GM12878 (cell line): ENCODE measurements at regions not wholly inside any gene's neighbourhood (a gene's known extent, or its start where the extent isn't known, plus 50 kb on each side); places are given as distances from the start of the nearest gene placed in this dataset.

Source experiments
- ATAC-seq: fragments of 200-7000 bp; cut with Tn5 transposase; 3 replicates; pipeline ENCODE4 v1.9.1; 2020; ENCODE audit warnings: mild to moderate bottlenecking, moderate library complexity
- BruUV-seq: library from RNA; stranded (reverse); fragments of 400-500 nt; replicated peaks from 2 replicates; lab custom pipeline; 2021; lab: Mats Ljungman, UMichigan
- CTCF ChIA-PET: fragments of 300-600 bp; sonication (Branson Sonifier 250); formaldehyde crosslinking; extraction: SDS; loops from one replicate; lab custom pipeline; 2021; ENCODE audit warnings: inconsistent platforms; lab: Yijun Ruan, JAX
- POLR2A ChIA-PET: fragments of 350-600 bp; formaldehyde crosslinking; extraction: SDS; loops from one replicate; lab custom pipeline; 2021; ENCODE audit warnings: inconsistent platforms; lab: Charles Lee
- RAD21 ChIA-PET: fragments of 300-600 bp; sonication (Branson Sonifier 250); formaldehyde crosslinking; loops from one replicate; lab custom pipeline; 2023; ENCODE audit warnings: antibody characterized with exemption; ENCODE audit not compliant: unreplicated experiment; lab: Charles Lee
- SMC1A ChIA-PET: fragments of 300-600 bp; sonication (Branson Sonifier 250); formaldehyde crosslinking; loops from one replicate; lab custom pipeline; 2023; ENCODE audit not compliant: unreplicated experiment, uncharacterized antibody; lab: Charles Lee
- DNase-seq: peaks from one replicate; pipeline ENCODE4 v3.0.0-alpha.2; 2011; ENCODE audit warnings: low read depth, low spot score
- FAIRE-seq: peaks from 3 replicates; lab custom pipeline; 2011; peaks lifted over from hg19 to GRCh38; lab: Jason Lieb, UNC
- H2AFZ ChIP-seq: 2 replicates; pipeline ENCODE4 v1.6.0; 2011; ENCODE audit warnings: low read depth, low read length, control low read depth; ENCODE audit not compliant: control insufficient read depth
- H3K27ac ChIP-seq: 2 replicates; pipeline ENCODE4 v1.5.1; 2011; ENCODE audit warnings: control low read depth; ENCODE audit not compliant: control insufficient read depth, insufficient read depth
- H3K27me3 ChIP-seq, 2 experiments: replicated peaks in 1 of 2; 2 replicates each; pipeline versions ENCODE4 v1.6.0 to v1.6.1; 2011; ENCODE audit warnings: low read length in 1 of 2; ENCODE audit not compliant: control insufficient read depth in 2 of 2, insufficient read depth in 2 of 2
- H3K36me3 ChIP-seq, 2 experiments: 2 replicates each; pipeline ENCODE4 v1.5.1; 2011; ENCODE audit warnings: low read length in 1 of 2; ENCODE audit not compliant: control insufficient read depth in 2 of 2, insufficient read depth in 2 of 2
- H3K4me1 ChIP-seq: 2 replicates; pipeline ENCODE4 v1.6.1; 2011; ENCODE audit warnings: mild to moderate bottlenecking, low read length, moderate library complexity, mixed read lengths; ENCODE audit not compliant: control insufficient read depth, insufficient read depth
- H3K4me2 ChIP-seq: 2 replicates; pipeline ENCODE4 v1.6.0; 2011; ENCODE audit warnings: control low read depth; ENCODE audit not compliant: control insufficient read depth, insufficient read depth
- H3K4me3 ChIP-seq: fragments of 200-600 bp; sonication (generic); 2 replicates; pipeline ENCODE4 v1.5.1; 2016
- H3K79me2 ChIP-seq: 2 replicates; pipeline ENCODE4 v1.6.0; 2011; ENCODE audit warnings: low read length; ENCODE audit not compliant: control insufficient read depth, insufficient read depth
- H3K9ac ChIP-seq: 2 replicates; pipeline ENCODE4 v1.8.0; 2011; ENCODE audit warnings: low read length, control low read depth, mixed read lengths; ENCODE audit not compliant: control insufficient read depth, insufficient read depth
- H3K9me3 ChIP-seq: replicated peaks from 3 replicates; pipeline ENCODE4 v1.5.1; 2011; ENCODE audit warnings: mild to moderate bottlenecking, low read length; ENCODE audit not compliant: control insufficient read depth, insufficient read depth
- H4K20me1 ChIP-seq: 2 replicates; pipeline ENCODE4 v1.6.0; 2011; ENCODE audit not compliant: control insufficient read depth, insufficient read depth
- EED ChIP-seq: sonication (generic); IDR thresholded peaks from 2 replicates; pipeline ENCODE4 v1.6.1; 2016; ENCODE audit warnings: antibody characterized with exemption, low read depth
- IRF3 ChIP-seq: fragments of 450-650 bp; IDR thresholded peaks from 2 replicates; pipeline ENCODE4 v1.6.1; 2014; ENCODE audit warnings: mild to moderate bottlenecking
- POU2F2 ChIP-seq: IDR thresholded peaks from 3 replicates; pipeline ENCODE4 v1.6.1; 2011; ENCODE audit warnings: low read depth, mild to moderate bottlenecking, low read length, borderline replicate concordance
- RELB ChIP-seq: fragments of 450-650 bp; IDR thresholded peaks from 2 replicates; pipeline ENCODE4 v1.6.1; 2017; ENCODE audit warnings: low read depth, mild to moderate bottlenecking, moderate library complexity
- SPI1 ChIP-seq: IDR thresholded peaks from 2 replicates; pipeline ENCODE4 v1.6.1; 2011; ENCODE audit warnings: low read depth, mild to moderate bottlenecking, low read length, moderate library complexity, borderline replicate concordance; ENCODE audit not compliant: insufficient read depth
- WGBS: methylation state at CpG from one replicate; pipeline ENCODE4 v1.1.6; 2016; ENCODE audit warnings: low lambda C conversion rate; ENCODE audit not compliant: insufficient replicate concordance, insufficient coverage; ENCODE audit errors: missing lambda C conversion rate; 5-methylcytosine and 5-hydroxymethylcytosine counted together
- in situ Hi-C: fragments of 300-500 bp; cut with MboI; formaldehyde crosslinking; loops from 9 replicates; pipeline ENCODE4 v1.14.3; 2018; ENCODE audit warnings: mixed read lengths
- intact Hi-C: fragments of 100-400 bp; cut with micrococcal nuclease; formaldehyde crosslinking; loops from one replicate; pipeline ENCODE4 v1.14.2; 2022; ENCODE audit not compliant: unreplicated experiment

- no peak for TF ChIP-seq EED
These were observed 607.8 kb upstream of the HS3ST1 start (continued) for GRCh38 chr4:12036450-12036849.

GRCh38 chr4:12028258-12028657 is 599.6 kb upstream of the HS3ST1 start:
- CTCF ChIA-PET = no interaction called here
- in situ Hi-C loops (no loop called here), intact Hi-C loops (no loop called here)
- Histone ChIP-seq H3K4me1 (no peaks in the 10 kb centered on the region), H3K27me3 (no peaks in the 10 kb centered on the region), H3K4me2 (no peak overlapping the region), H3K4me3 (no peak overlapping the region), H4K20me1 (no peaks in the 10 kb centered on the region), H2AFZ (no peak overlapping the region), H3K9me3 (no peaks in the 10 kb centered on the region), H3K36me3 (no peaks in the 10 kb centered on the region), H3K27ac (no peak overlapping the region)
- POLR2A ChIA-PET = no interaction called here
- WGBS = 35% methylated on average over 5 of the region's 5 CpGs
- ATAC-seq (no peak), FAIRE-seq (no peak)
- no TSS peak for BruUV-seq
- TF ChIP-seq IRF3 (no peak), SPI1 (no peak), POU2F2 (no peak), RELB (no peak)
- TF ChIP-seq, all 136 proteins: peak for 0
- no peak for DNase-seq
- ChIA-PET RAD21 (no interaction called here), SMC1A (no interaction called here)
- H3K79me2 ChIP-seq = no peaks in the 10 kb centered on the region
- no peak overlapping the region for H3K9ac ChIP-seq
